DOHH2 (cell line): ENCODE measurements at regions not wholly inside any gene's neighbourhood (a gene's known extent, or its start where the extent isn't known, plus 50 kb on each side); places are given as distances from the start of the nearest gene placed in this dataset.

Experiments
- CTCF ChIP-seq: fragments of 200-600 bp; sonication (generic); IDR thresholded peaks from one replicate; pipeline ENCODE4 v1.5.1; 2014; ENCODE audit warnings: antibody characterized with exemption, mild to moderate bottlenecking, low read depth, low read length; ENCODE audit not compliant: poor library complexity, severe bottlenecking
- EZH2phosphoT487 ChIP-seq: fragments of 200-600 bp; sonication (generic); IDR thresholded peaks from 2 replicates; pipeline ENCODE4 v1.6.1; 2017; ENCODE audit warnings: borderline replicate concordance, mild to moderate bottlenecking, antibody characterized with exemption, low read length, moderate library complexity, mixed read lengths

- TF ChIP-seq CTCF (no peak), EZH2phosphoT487 (no peak)
Observed at GRCh38 chr2:226427538-226428307, 371.9 kb downstream of the IRS1 start.
